Loucy (cell line): ENCODE measurements at regions not wholly inside any gene's neighbourhood (a gene's known extent, or its start where the extent isn't known, plus 50 kb on each side); places are given as distances from the start of the nearest gene placed in this dataset.
"Not testable (repeated sequence)": the region's sequence is repeated elsewhere in the genome, so short reads cannot be mapped to it uniquely, and the experiment has no call there.

Experiments
- CTCF ChIP-seq: fragments of 200-600 bp; sonication (generic); conservative IDR thresholded peaks from 2 replicates; pipeline ENCODE4 v1.5.1; 2014; ENCODE audit warnings: mild to moderate bottlenecking, antibody characterized with exemption, low read length
- EZH2phosphoT487 ChIP-seq: fragments of 200-600 bp; IDR thresholded peaks from 2 replicates; pipeline ENCODE4 v1.6.1; 2018; ENCODE audit warnings: antibody characterized with exemption, mild to moderate bottlenecking, moderate library complexity, borderline replicate concordance

GRCh38 chr10:45902324-45902723 is 55.0 kb upstream of the AGAP4 start:
- not testable (repeated sequence) for TF ChIP-seq EZH2phosphoT487, CTCF
